AG10803 (cell line): ENCODE measurements at regions not wholly inside any gene's neighbourhood (a gene's known extent, or its start where the extent isn't known, plus 50 kb on each side); places are given as distances from the start of the nearest gene placed in this dataset.

Experiments used
- DNase-seq: peaks from one replicate; pipeline ENCODE4 v3.0.0; 2010; ENCODE audit warnings: low read depth
- H3K4me3 ChIP-seq: 2 replicates; pipeline ENCODE4 v1.5.1; 2011; ENCODE audit warnings: mild to moderate bottlenecking, low read length, control low read depth
- CTCF ChIP-seq: conservative IDR thresholded peaks from 2 replicates; pipeline ENCODE4 v1.5.1; 2011; ENCODE audit warnings: mild to moderate bottlenecking, low read length, control low read depth, inconsistent platforms

GRCh38 chr11:15861256-15861655 is 495.1 kb downstream of the SOX6 start:
- no peak for TF ChIP-seq CTCF
- H3K4me3 ChIP-seq: no peak overlapping the region
- DNase-seq: no peak

- TF ChIP-seq CTCF: no peak
- no peak for DNase-seq
- H3K4me3 ChIP-seq: no peak overlapping the region
These were observed 492.9 kb downstream of the SOX6 start for GRCh38 chr11:15863411-15863810.

- no peak overlapping the region for H3K4me3 ChIP-seq
- no peak for TF ChIP-seq CTCF
- DNase-seq: no peak
These were observed 492.1 kb downstream of the SOX6 start for GRCh38 chr11:15864026-15864805.

GRCh38 chr11:15865212-15865987 is 490.9 kb downstream of the SOX6 start:
- TF ChIP-seq CTCF: no peak
- no peak for DNase-seq
- H3K4me3 ChIP-seq: no peak overlapping the region

- no peak for DNase-seq
- H3K4me3 ChIP-seq: no peak overlapping the region
- no peak for TF ChIP-seq CTCF
These were observed 488.5 kb downstream of the SOX6 start for GRCh38 chr11:15867871-15868270.

GRCh38 chr11:15870911-15871310 is 485.4 kb downstream of the SOX6 start:
- no peak for DNase-seq
- H3K4me3 ChIP-seq: no peak overlapping the region
- TF ChIP-seq CTCF: no peak
